GM19463 (cell line): ENCODE measurements at regions not wholly inside any gene's neighbourhood (a gene's known extent, or its start where the extent isn't known, plus 50 kb on each side); places are given as distances from the start of the nearest gene placed in this dataset.
A peak's percentile ranks its signal among the peaks of the same experiment; 100 is the strongest.

Source experiments
- ATAC-seq: cut with Tn5 transposase; IDR thresholded peaks from one replicate; pipeline ENCODE4 v1.9.1; 2021; ENCODE audit warnings: mild to moderate bottlenecking, moderate library complexity; ENCODE audit not compliant: unreplicated experiment

- ATAC-seq: no peak
These were observed 413.6 kb upstream of the ID2 start for GRCh38 chr2:8268172-8268783.

GRCh38 chr2:8270699-8271098 is 411.2 kb upstream of the ID2 start:
- ATAC-seq: no peak

GRCh38 chr2:8271461-8271860 is 410.4 kb upstream of the ID2 start:
- no peak for ATAC-seq

- ATAC-seq: no peak
These were observed 405.8 kb upstream of the ID2 start for GRCh38 chr2:8276026-8276425.

- ATAC-seq: peak; percentile 89
These were observed 403.8 kb upstream of the ID2 start for GRCh38 chr2:8277921-8278571.

- ATAC-seq: no peak
These were observed 403.0 kb upstream of the ID2 start for GRCh38 chr2:8278709-8279354.

GRCh38 chr2:8279506-8279905 is 402.4 kb upstream of the ID2 start:
- no peak for ATAC-seq

GRCh38 chr2:8281234-8281633 is 400.6 kb upstream of the ID2 start:
- no peak for ATAC-seq

- no peak for ATAC-seq
These were observed 399.7 kb upstream of the ID2 start for GRCh38 chr2:8281950-8282857.

GRCh38 chr2:8282858-8283252 is 399.0 kb upstream of the ID2 start:
- no peak for ATAC-seq

- ATAC-seq: no peak
These were observed 396.8 kb upstream of the ID2 start for GRCh38 chr2:8285081-8285480.

- ATAC-seq: no peak
These were observed 396.0 kb upstream of the ID2 start for GRCh38 chr2:8285898-8286297.

- no peak for ATAC-seq
These were observed 393.6 kb upstream of the ID2 start for GRCh38 chr2:8288206-8288605.

- no peak for ATAC-seq
These were observed 392.7 kb upstream of the ID2 start for GRCh38 chr2:8289111-8289510.

GRCh38 chr2:8290771-8291352 is 391.0 kb upstream of the ID2 start:
- no peak for ATAC-seq

GRCh38 chr2:8296306-8296705 is 385.6 kb upstream of the ID2 start:
- no peak for ATAC-seq

GRCh38 chr2:8297376-8298231 is 384.3 kb upstream of the ID2 start:
- ATAC-seq: no peak

GRCh38 chr2:8298783-8299182 is 383.1 kb upstream of the ID2 start:
- ATAC-seq: no peak

- no peak for ATAC-seq
These were observed 381.6 kb upstream of the ID2 start for GRCh38 chr2:8300216-8300615.

GRCh38 chr2:8300905-8301304 is 381.0 kb upstream of the ID2 start:
- no peak for ATAC-seq
